ENCODE measurements at regions not wholly inside any gene's neighbourhood (a gene's known extent, or its start where the extent isn't known, plus 50 kb on each side); places are given as distances from the start of the nearest gene placed in this dataset.

DNA sequence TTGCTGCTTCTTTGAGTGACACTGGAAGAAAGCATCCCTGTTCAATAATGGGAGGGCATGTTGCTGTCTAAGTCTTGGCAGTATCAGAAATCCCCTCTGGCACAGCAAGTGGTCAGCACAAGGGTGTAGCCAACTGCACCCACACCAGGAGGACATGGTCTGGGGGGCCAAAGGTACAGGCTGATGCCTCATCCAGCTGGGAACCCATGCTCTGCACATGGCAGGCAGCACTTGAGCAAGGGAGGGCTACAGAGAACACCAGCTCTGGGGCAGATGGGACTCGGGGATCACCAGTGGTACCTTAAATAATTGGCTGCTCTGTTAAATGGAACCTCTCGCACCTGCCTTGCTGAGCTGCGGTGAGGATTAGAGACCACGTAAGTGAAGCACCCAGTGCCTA lies 265.2 kb downstream of the SYK start:
- no peak for DNase-seq (ENCODE audit: low spot score)
- FAIRE-seq, result no peak

GRCh38 chr9:91067306-91067860 lies 265.8 kb downstream of the SYK start:
- no peak for FAIRE-seq

GRCh38 chr9:91071184-91071990 lies 269.8 kb downstream of the SYK start:
- DNase-seq (ENCODE audit: low spot score) (peak; percentile 69), FAIRE-seq (peak; percentile 44)

More at GRCh38 chr9:91067306-91067860, 265.8 kb downstream of the SYK start:
- no peak for DNase-seq (ENCODE audit: low spot score)

- FAIRE-seq (no peak), DNase-seq (ENCODE audit: low spot score) (no peak)
These were observed 271.6 kb downstream of the SYK start for GRCh38 chr9:91073049-91073810.

- FAIRE-seq (no peak), DNase-seq (ENCODE audit: low spot score) (no peak)
These were observed 272.5 kb downstream of the SYK start for GRCh38 chr9:91073811-91074771.

DNA sequence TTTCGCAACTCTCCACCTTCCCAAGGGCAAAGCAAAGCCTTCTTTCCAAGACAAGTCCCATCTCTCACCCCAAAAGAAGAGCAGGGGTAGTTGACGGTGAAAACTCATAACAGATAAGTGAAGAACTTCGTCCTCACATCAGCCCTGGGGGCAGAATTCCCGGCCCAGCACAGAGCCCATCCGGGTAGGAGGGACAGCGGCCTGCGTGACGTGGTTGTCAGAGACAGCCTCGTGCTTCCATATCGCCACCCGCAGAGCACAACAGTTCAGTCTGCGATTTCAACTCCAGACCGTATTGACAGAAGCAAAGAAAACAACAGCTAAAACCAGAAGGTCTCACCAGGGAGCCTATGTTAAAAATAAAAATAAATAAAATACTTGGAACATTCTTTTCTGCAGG lies 273.2 kb downstream of the SYK start:
- DNase-seq (ENCODE audit: low spot score) (no peak), FAIRE-seq (no peak)

- DNase-seq (ENCODE audit: low spot score) (no peak), FAIRE-seq (no peak)
These were observed 273.7 kb downstream of the SYK start for GRCh38 chr9:91075279-91075678.

- FAIRE-seq (no peak), DNase-seq (ENCODE audit: low spot score) (no peak)
These were observed 276.2 kb downstream of the SYK start for GRCh38 chr9:91077624-91078368.

GRCh38 chr9:91078369-91078695 lies 276.7 kb downstream of the SYK start:
- DNase-seq (ENCODE audit: low spot score) (no peak), FAIRE-seq (no peak)

DNA sequence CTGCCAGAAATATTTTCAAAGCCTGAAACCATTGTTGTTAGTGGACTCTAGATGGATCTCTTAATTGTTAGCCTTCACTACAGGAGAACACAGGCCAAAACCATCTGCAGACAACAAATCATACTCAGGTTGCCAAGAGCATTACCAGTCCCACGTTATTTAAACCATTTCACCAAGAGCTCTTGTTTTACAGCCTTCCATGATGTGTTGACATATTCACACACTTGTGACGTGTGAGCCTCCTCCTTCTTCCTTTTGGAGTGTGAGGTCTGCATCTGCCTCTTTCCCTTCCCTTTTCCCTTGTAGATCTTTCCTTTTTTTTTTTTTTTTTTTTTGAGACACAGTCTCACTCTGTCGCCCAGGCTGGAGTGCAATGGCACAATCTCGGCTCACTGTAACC lies 279.0 kb downstream of the AUH start:
- FAIRE-seq (no peak), DNase-seq (ENCODE audit: low spot score) (no peak)

DNA sequence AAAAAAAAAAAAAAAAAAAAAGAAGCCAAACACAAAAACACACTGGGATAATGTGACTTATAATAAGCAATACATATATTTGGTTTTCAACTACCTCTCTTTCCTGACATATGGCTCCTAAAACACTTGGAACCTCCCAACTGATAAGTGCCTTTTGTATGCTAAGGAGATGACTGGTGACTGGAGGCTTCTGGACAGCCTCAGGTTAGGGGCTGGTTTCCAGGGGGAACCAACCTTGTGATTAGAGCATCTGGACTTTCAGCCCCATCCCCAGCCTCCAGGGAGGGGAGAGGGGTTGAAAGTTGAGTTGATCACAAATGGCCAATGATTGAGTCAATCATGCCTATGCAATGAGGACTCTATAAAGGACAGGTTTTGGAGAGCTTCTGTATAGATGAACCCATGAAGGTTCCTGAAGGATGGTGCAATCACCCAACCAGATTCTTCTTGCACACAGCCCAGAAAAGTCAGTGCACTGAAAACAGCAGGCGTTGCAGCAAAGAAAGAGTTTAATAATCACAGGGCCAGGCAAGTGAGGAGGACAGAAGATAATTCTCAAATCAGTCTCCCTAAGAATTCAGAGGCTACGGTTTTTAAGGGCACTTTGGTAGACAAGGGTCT lies 276.7 kb downstream of the AUH start:
- FAIRE-seq, result no peak
- DNase-seq (ENCODE audit: low spot score), result no peak

- no peak for FAIRE-seq
These were observed 276.0 kb downstream of the AUH start for GRCh38 chr9:91085517-91086291.

GRCh38 chr9:91086657-91087461 lies 274.9 kb downstream of the AUH start:
- DNase-seq (ENCODE audit: low spot score), result no peak
- no peak for FAIRE-seq

More at GRCh38 chr9:91085517-91086291, 276.0 kb downstream of the AUH start:
- no peak for DNase-seq (ENCODE audit: low spot score)

GRCh38 chr9:91087462-91087759 lies 274.3 kb downstream of the AUH start:
- FAIRE-seq (no peak), DNase-seq (ENCODE audit: low spot score) (no peak)

- DNase-seq (ENCODE audit: low spot score) (peak; percentile 35), FAIRE-seq (no peak)
These were observed 272.2 kb downstream of the AUH start for GRCh38 chr9:91089405-91090129.

DNA sequence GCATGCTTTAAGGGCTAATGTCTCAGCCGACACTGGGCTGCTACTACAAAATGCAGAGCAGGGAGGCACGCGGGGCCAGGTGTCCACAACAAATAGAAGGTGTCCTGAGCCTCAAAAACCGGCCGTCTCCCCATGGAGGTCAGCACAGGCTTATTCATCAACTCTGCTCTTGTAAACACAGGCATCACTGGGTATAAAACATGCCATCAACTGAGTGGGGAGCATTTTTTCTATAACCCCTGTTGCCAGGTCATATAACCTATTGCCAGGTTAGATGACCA lies 271.6 kb downstream of the AUH start:
- DNase-seq (ENCODE audit: low spot score), result no peak
- no peak for FAIRE-seq

DNA sequence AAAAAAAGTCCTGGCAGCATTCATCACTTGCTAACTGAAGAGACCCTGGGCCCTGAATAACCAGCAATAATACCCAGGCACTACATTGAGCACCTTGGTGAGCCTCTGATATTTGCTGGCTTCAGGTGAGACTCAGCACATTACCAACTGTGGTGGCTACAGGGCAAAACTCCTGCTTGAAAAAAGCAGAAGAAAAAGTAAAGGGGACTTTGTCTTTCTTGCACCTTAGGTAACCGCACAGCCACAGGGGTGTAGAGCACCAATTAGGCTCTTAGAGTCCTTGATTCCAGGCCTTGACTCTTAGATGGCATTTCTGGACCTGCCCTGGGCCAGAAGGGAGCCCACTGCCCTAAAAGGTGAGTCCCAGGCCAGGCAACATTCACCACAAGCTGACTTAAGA lies 269.5 kb downstream of the AUH start:
- FAIRE-seq (no peak), DNase-seq (ENCODE audit: low spot score) (no peak)

DNA sequence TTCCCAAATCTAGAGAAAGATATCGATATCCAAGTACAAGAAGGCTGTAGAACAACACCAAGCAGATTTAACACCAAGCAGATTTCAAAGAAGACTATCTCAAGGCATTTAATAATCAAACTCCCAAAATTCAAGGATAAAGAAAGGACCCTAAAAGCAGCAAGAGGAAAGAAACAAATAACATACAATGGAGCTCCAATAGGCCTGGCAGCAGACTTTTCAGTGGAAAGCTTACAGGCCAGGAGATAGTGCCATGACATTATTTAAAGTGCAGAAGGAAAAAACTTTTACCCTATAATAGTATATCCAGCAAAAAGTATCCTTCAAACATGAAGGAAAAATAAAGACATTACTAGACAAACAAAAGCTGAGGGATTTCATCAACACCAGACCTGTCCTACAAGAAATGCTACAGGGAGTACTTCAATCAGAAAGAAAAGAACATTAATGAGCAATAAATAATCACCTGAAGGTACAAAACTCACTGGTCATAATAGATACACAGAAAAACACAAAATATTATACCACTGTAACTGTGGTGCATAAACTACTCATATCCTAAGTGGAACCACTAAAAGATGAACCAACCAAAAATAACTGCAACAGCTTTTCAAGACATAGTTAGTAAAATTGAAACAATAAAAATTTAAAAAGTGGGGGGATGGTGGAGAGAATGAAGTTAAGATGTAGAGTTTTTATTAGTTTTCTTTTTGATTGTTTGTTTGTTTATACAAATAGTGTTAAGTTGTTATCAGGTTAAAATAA lies 267.2 kb downstream of the AUH start:
- DNase-seq (ENCODE audit: low spot score), result no peak
- FAIRE-seq, result no peak

Data from RCC 7860 (cell line).